H9 (cell line): ENCODE measurements at regions not wholly inside any gene's neighbourhood (a gene's known extent, or its start where the extent isn't known, plus 50 kb on each side); places are given as distances from the start of the nearest gene placed in this dataset.

Source experiments
- DNase-seq: peaks from one replicate; pipeline ENCODE4 v3.0.0-alpha.2; 2017
- H2AFZ ChIP-seq: one replicate; pipeline ENCODE4 v1.6.1; 2013; ENCODE audit warnings: mild to moderate bottlenecking, low read length, control low read depth, moderate library complexity
- H2AK5ac ChIP-seq: 2 replicates; pipeline ENCODE4 v1.6.1; 2013; ENCODE audit warnings: low read length, control low read depth, mixed read lengths; ENCODE audit not compliant: insufficient read length
- H2BK120ac ChIP-seq: one replicate; pipeline ENCODE4 v1.6.1; 2013; ENCODE audit warnings: low read depth, mild to moderate bottlenecking, low read length, control low read depth, inconsistent platforms; ENCODE audit not compliant: poor library complexity, severe bottlenecking
- H2BK12ac ChIP-seq: 2 replicates; pipeline ENCODE4 v1.6.1; 2013; ENCODE audit warnings: low read length, control low read depth, mixed read lengths, low read depth; ENCODE audit not compliant: insufficient read length
- H2BK15ac ChIP-seq: 2 replicates; pipeline ENCODE4 v1.6.1; 2013; ENCODE audit warnings: low read depth, low read length, control low read depth
- H2BK20ac ChIP-seq: one replicate; pipeline ENCODE4 v1.6.1; 2013; ENCODE audit warnings: low read depth, mild to moderate bottlenecking, low read length, control low read depth, inconsistent platforms; ENCODE audit not compliant: poor library complexity, severe bottlenecking
- H2BK5ac ChIP-seq: 2 replicates; pipeline ENCODE4 v1.6.1; 2013; ENCODE audit warnings: low read length, control low read depth, mixed read lengths; ENCODE audit not compliant: insufficient read length
- H3K14ac ChIP-seq: 2 replicates; pipeline ENCODE4 v1.6.1; 2013; ENCODE audit warnings: low read length, control low read depth; ENCODE audit not compliant: insufficient read depth
- H3K18ac ChIP-seq: 2 replicates; pipeline ENCODE4 v1.6.1; 2013; ENCODE audit warnings: low read depth, mild to moderate bottlenecking, mixed read lengths, low read length, control low read depth; ENCODE audit not compliant: insufficient read length
- H3K23ac ChIP-seq: 2 replicates; pipeline ENCODE4 v1.6.1; 2013; ENCODE audit warnings: low read length, control low read depth, mixed read lengths, low read depth; ENCODE audit not compliant: insufficient read length
- H3K23me2 ChIP-seq: 2 replicates; pipeline ENCODE4 v1.6.1; 2013; ENCODE audit warnings: low read depth, mild to moderate bottlenecking, mixed read lengths, low read length, control low read depth; ENCODE audit not compliant: insufficient read length, poor library complexity, severe bottlenecking
- H3K27ac ChIP-seq: 2 replicates; pipeline ENCODE4 v1.5.1; 2013; ENCODE audit warnings: low read length, control low read depth, mixed read lengths, low read depth; ENCODE audit not compliant: insufficient read length
- H3K27me3 ChIP-seq: 2 replicates; pipeline ENCODE4 v1.6.1; 2013; ENCODE audit warnings: low read length, control low read depth, inconsistent platforms; ENCODE audit not compliant: insufficient read depth
- H3K4ac ChIP-seq: 2 replicates; pipeline ENCODE4 v1.6.1; 2013; ENCODE audit warnings: low read depth, mild to moderate bottlenecking, control low read depth, inconsistent platforms, low read length, moderate library complexity
- H3K4me1 ChIP-seq: 2 replicates; pipeline ENCODE4 v1.6.1; 2013; ENCODE audit warnings: low read length, control low read depth, inconsistent platforms; ENCODE audit not compliant: insufficient read depth
- H3K4me2 ChIP-seq: 2 replicates; pipeline ENCODE4 v1.6.1; 2013; ENCODE audit warnings: low read length, control low read depth, mixed read lengths; ENCODE audit not compliant: insufficient read length, insufficient read depth
- H3K56ac ChIP-seq: 2 replicates; pipeline ENCODE4 v1.6.1; 2013; ENCODE audit warnings: low read depth, mild to moderate bottlenecking, mixed read lengths, low read length, control low read depth; ENCODE audit not compliant: insufficient read length
- H3K79me1 ChIP-seq: 2 replicates; pipeline ENCODE4 v1.6.1; 2013; ENCODE audit warnings: low read depth, mild to moderate bottlenecking, moderate library complexity, low read length, control low read depth, inconsistent platforms; ENCODE audit not compliant: insufficient read depth, poor library complexity, severe bottlenecking
- H3K79me2 ChIP-seq: 2 replicates; pipeline ENCODE4 v1.6.1; 2013; ENCODE audit warnings: low read length, control low read depth, inconsistent platforms; ENCODE audit not compliant: insufficient read depth
- H3K9ac ChIP-seq: 2 replicates; pipeline ENCODE4 v1.6.1; 2013; ENCODE audit warnings: low read length, control low read depth, mixed read lengths; ENCODE audit not compliant: insufficient read length; ENCODE audit errors: extremely low read depth
- H3K9me3 ChIP-seq: one replicate; pipeline ENCODE4 v1.6.1; 2013; ENCODE audit warnings: low read depth, low read length, inconsistent platforms; ENCODE audit not compliant: control insufficient read depth
- H3T11ph ChIP-seq: one replicate; pipeline ENCODE4 v1.6.1; 2013; ENCODE audit warnings: mild to moderate bottlenecking, low read length, control low read depth, inconsistent platforms
- H4K20me1 ChIP-seq: one replicate; pipeline ENCODE4 v1.6.1; 2013; ENCODE audit not compliant: control insufficient read depth, insufficient read length, insufficient read depth
- H4K5ac ChIP-seq: 2 replicates; pipeline ENCODE4 v1.6.1; 2013; ENCODE audit warnings: low read depth, mild to moderate bottlenecking, mixed read lengths, low read length, control low read depth; ENCODE audit not compliant: insufficient read length
- H4K8ac ChIP-seq: replicated peaks from 2 replicates; pipeline ENCODE4 v1.6.1; 2013; ENCODE audit warnings: low read length, control low read depth, mixed read lengths, low read depth; ENCODE audit not compliant: insufficient read length
- H4K91ac ChIP-seq: 2 replicates; pipeline ENCODE4 v1.6.1; 2013; ENCODE audit warnings: low read depth, mild to moderate bottlenecking, moderate library complexity, mixed read lengths, low read length, control low read depth; ENCODE audit not compliant: insufficient read length
- H3K27ac Mint-ChIP-seq, 3 experiments: 2 replicates in 2 of 3; 3 replicates in 1 of 3; pipeline ENCODE4 v1.8.0; 2020 to 2021; ENCODE audit warnings: mixed read lengths in 3 of 3, mild to moderate bottlenecking in 1 of 3, moderate library complexity in 1 of 3
- H3K27me3 Mint-ChIP-seq: 2 replicates; pipeline ENCODE4 v1.8.0; 2021; ENCODE audit warnings: low read depth, mild to moderate bottlenecking, moderate library complexity, mixed read lengths
- H3K36me3 Mint-ChIP-seq, 3 experiments: 2 replicates in 2 of 3; 3 replicates in 1 of 3; pipeline ENCODE4 v1.8.0; 2020 to 2021; ENCODE audit warnings: low read depth in 3 of 3, mixed read lengths in 3 of 3; ENCODE audit not compliant: insufficient read depth in 1 of 3
- H3K4me1 Mint-ChIP-seq, 2 experiments: 2 replicates each; pipeline ENCODE4 v1.8.0; 2020; ENCODE audit warnings: mixed read lengths in 2 of 2
- H3K4me3 Mint-ChIP-seq, 2 experiments: 2 replicates in 1 of 2; 3 replicates in 1 of 2; pipeline ENCODE4 v1.8.0; 2020 to 2021; ENCODE audit warnings: mild to moderate bottlenecking in 2 of 2, mixed read lengths in 2 of 2, moderate library complexity in 1 of 2
- H3K9me3 Mint-ChIP-seq, 2 experiments: 2 replicates in 1 of 2; 3 replicates in 1 of 2; pipeline ENCODE4 v1.8.0; 2020; ENCODE audit warnings: mild to moderate bottlenecking in 2 of 2, mixed read lengths in 2 of 2, moderate library complexity in 1 of 2
- WGBS: extraction: QIAGEN DNeasy Blood & Tissue Kit; methylation state at CpG from one replicate; pipeline ENCODE4 v1.1.7; 2013; ENCODE audit warnings: missing lambda C conversion rate, low lambda C conversion rate, mixed read lengths; ENCODE audit not compliant: insufficient read length; ENCODE audit errors: extremely low coverage; 5-methylcytosine and 5-hydroxymethylcytosine counted together
- TF ChIP-seq, protein P1 (sequence below): fragments of 200-600 bp; sonication (generic); conservative IDR thresholded peaks from 3 replicates; pipeline ENCODE4 v1.8.0; 2021; ENCODE audit warnings: antibody characterized with exemption, mild to moderate bottlenecking

DNA sequence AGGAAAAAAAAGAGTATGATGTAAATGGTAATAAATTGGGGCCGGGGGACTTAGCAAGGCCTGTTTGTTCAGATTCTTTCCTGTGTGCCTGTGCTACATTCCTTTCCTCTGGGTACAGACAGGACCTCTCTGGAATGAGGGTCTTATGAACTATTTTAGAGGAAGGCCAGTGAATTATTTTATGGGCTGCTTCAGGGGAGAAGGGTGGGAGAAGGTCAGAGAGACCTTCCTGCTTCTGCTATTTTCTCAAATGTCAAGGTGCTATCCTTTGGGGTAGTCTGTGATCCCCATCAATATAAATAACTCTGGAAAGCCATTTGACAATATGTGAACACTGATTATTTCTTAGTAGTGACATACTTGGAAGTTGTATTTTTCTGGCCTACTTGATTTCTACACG is 426.5 kb downstream of the SH2D4B start:
- TF ChIP-seq, protein P1, sequence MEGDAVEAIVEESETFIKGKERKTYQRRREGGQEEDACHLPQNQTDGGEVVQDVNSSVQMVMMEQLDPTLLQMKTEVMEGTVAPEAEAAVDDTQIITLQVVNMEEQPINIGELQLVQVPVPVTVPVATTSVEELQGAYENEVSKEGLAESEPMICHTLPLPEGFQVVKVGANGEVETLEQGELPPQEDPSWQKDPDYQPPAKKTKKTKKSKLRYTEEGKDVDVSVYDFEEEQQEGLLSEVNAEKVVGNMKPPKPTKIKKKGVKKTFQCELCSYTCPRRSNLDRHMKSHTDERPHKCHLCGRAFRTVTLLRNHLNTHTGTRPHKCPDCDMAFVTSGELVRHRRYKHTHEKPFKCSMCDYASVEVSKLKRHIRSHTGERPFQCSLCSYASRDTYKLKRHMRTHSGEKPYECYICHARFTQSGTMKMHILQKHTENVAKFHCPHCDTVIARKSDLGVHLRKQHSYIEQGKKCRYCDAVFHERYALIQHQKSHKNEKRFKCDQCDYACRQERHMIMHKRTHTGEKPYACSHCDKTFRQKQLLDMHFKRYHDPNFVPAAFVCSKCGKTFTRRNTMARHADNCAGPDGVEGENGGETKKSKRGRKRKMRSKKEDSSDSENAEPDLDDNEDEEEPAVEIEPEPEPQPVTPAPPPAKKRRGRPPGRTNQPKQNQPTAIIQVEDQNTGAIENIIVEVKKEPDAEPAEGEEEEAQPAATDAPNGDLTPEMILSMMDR: no peak
- Mint-ChIP-seq H3K36me3 (no peaks in the 10 kb centered on the region), H3K9me3 (no peaks in the 10 kb centered on the region), H3K27ac (no peak overlapping the region; a peak in 1 of 7 replicates), H3K4me1 (peaks cover 0 to 12% of the 10 kb centered on the region in 2 experiments; a peak in 3 of 4 replicates), H3K4me3 (no peak overlapping the region), H3K27me3 (no peaks in the 10 kb centered on the region)
- H3K4me2 ChIP-seq: no peak overlapping the region
- no peaks in the 10 kb centered on the region for H4K20me1 ChIP-seq
- H3K9ac ChIP-seq: no peak overlapping the region
- H4K5ac ChIP-seq: no peak overlapping the region
- H3K27me3 ChIP-seq: no peaks in the 10 kb centered on the region
- H3K4me1 ChIP-seq: no peaks in the 10 kb centered on the region
- no peak overlapping the region for H2BK120ac ChIP-seq
- no peak overlapping the region for H3K18ac ChIP-seq
- no peak for DNase-seq
- H3K79me1 ChIP-seq: no peaks in the 10 kb centered on the region
- no peak overlapping the region for H3K23ac ChIP-seq
- H3K14ac ChIP-seq: no peak overlapping the region
- no peak overlapping the region for H2AK5ac ChIP-seq
- H3K27ac ChIP-seq: no peak overlapping the region
- no peak overlapping the region for H4K91ac ChIP-seq
- no peak overlapping the region for H4K8ac ChIP-seq
- no peaks in the 10 kb centered on the region for H3K23me2 ChIP-seq
- no peaks in the 10 kb centered on the region for H3K9me3 ChIP-seq
- WGBS: no CpG with 5 or more reads among the region's 2 CpGs
- peak overlapping the region; percentile 26 for H2BK20ac ChIP-seq
- H2BK5ac ChIP-seq: no peak overlapping the region
- H3K56ac ChIP-seq: no peak overlapping the region
- H3K4ac ChIP-seq: no peak overlapping the region
- no peak overlapping the region for H3T11ph ChIP-seq
- no peaks in the 10 kb centered on the region for H3K79me2 ChIP-seq
- no peak overlapping the region for H2AFZ ChIP-seq
- H2BK15ac ChIP-seq: no peak overlapping the region
- H2BK12ac ChIP-seq: no peak overlapping the region
